ENCODE measurements at regions not wholly inside any gene's neighbourhood (a gene's known extent, or its start where the extent isn't known, plus 50 kb on each side); places are given as distances from the start of the nearest gene placed in this dataset.

GRCh38 chr3:117184574-117184973, 475.0 kb downstream of the TUSC7 start:
- DNase-seq (ENCODE audit: low read depth), result no peak

GRCh38 chr3:117191245-117191644, 481.7 kb downstream of the TUSC7 start:
- DNase-seq (ENCODE audit: low read depth), result no peak

- DNase-seq (ENCODE audit: low read depth), result no peak
Observed at GRCh38 chr3:117192888-117193287, 483.3 kb downstream of the TUSC7 start.

- DNase-seq (ENCODE audit: low read depth), result no peak
Observed at GRCh38 chr3:117193390-117193789, 483.8 kb downstream of the TUSC7 start.

GRCh38 chr3:117195034-117195433, 485.5 kb downstream of the TUSC7 start:
- DNase-seq (ENCODE audit: low read depth), result no peak

GRCh38 chr3:117200962-117201361, 491.4 kb downstream of the TUSC7 start:
- no peak for DNase-seq (ENCODE audit: low read depth)

- DNase-seq (ENCODE audit: low read depth), result no peak
Observed at GRCh38 chr3:117201901-117202774, 492.6 kb downstream of the TUSC7 start.

- DNase-seq (ENCODE audit: low read depth), result no peak
Observed at GRCh38 chr3:117217355-117217754, 507.8 kb downstream of the TUSC7 start.

- no peak for DNase-seq (ENCODE audit: low read depth)
Observed at GRCh38 chr3:117217760-117218316, 508.3 kb downstream of the TUSC7 start.

- DNase-seq (ENCODE audit: low read depth), result no peak
Observed at GRCh38 chr3:117218641-117219048, 509.1 kb downstream of the TUSC7 start.

GRCh38 chr3:117219296-117219695, 509.7 kb downstream of the TUSC7 start:
- DNase-seq (ENCODE audit: low read depth), result no peak

GRCh38 chr3:117226932-117227331, 517.4 kb downstream of the TUSC7 start:
- no peak for DNase-seq (ENCODE audit: low read depth)

GRCh38 chr3:117228466-117228865, 518.9 kb downstream of the TUSC7 start:
- no peak for DNase-seq (ENCODE audit: low read depth)

GRCh38 chr3:117230924-117231323, 521.3 kb downstream of the TUSC7 start:
- no peak for DNase-seq (ENCODE audit: low read depth)

- no peak for DNase-seq (ENCODE audit: low read depth)
Observed at GRCh38 chr3:117234331-117234730, 524.8 kb downstream of the TUSC7 start.

- no peak for DNase-seq (ENCODE audit: low read depth)
Observed at GRCh38 chr3:117235304-117235703, 525.7 kb downstream of the TUSC7 start.

GRCh38 chr3:117238806-117239205, 529.2 kb downstream of the TUSC7 start:
- DNase-seq (ENCODE audit: low read depth), result no peak

GRCh38 chr3:117243657-117244056, 534.1 kb downstream of the TUSC7 start:
- no peak for DNase-seq (ENCODE audit: low read depth)

- DNase-seq (ENCODE audit: low read depth), result no peak
Observed at GRCh38 chr3:117246771-117247555, 537.4 kb downstream of the TUSC7 start.

GRCh38 chr3:117248153-117248552, 538.6 kb downstream of the TUSC7 start:
- no peak for DNase-seq (ENCODE audit: low read depth)

GRCh38 chr3:117252208-117252607, 542.6 kb downstream of the TUSC7 start:
- no peak for DNase-seq (ENCODE audit: low read depth)

- no peak for DNase-seq (ENCODE audit: low read depth)
Observed at GRCh38 chr3:117252651-117253050, 543.1 kb downstream of the TUSC7 start.

- DNase-seq (ENCODE audit: low read depth), result no peak
Observed at GRCh38 chr3:117253636-117254035, 544.1 kb downstream of the TUSC7 start.

Measured in stimulated activated CD8-positive, alpha-beta memory T cell treated with anti-CD3 and anti-CD28 coated beads, Interleukin-12 subunit alpha, Interleukin-12 subunit beta, amount 100 ng/mL, for 1 hour (primary cell).